ENCODE measurements at regions not wholly inside any gene's neighbourhood (a gene's known extent, or its start where the extent isn't known, plus 50 kb on each side); places are given as distances from the start of the nearest gene placed in this dataset.

GRCh38 chr10:8489232-8489631, 434.7 kb downstream of the GATA3 start:
- TF ChIP-seq EP300 (IDR thresholded peaks at IDR 0.05), result no peak
- TF ChIP-seq POLR2A (IDR thresholded peaks at IDR 0.05), result no peak
- TF ChIP-seq CTCF (IDR thresholded peaks at IDR 0.05), result no peak
